ENCODE measurements at regions not wholly inside any gene's neighbourhood (a gene's known extent, or its start where the extent isn't known, plus 50 kb on each side); places are given as distances from the start of the nearest gene placed in this dataset.

GRCh38 chr2:65782186-65782585, 349.8 kb upstream of the SPRED2 start:
- intact Hi-C loops (cut with micrococcal nuclease), result no loop called here

GRCh38 chr2:65781756-65782155, 349.4 kb upstream of the SPRED2 start:
- Mint-ChIP-seq H3K9me3 (peaks cover 0 to 8% (median 0%) of the 10 kb centered on the region in 7 donors), H3K27me3 (ENCODE audit: low read depth in 3 of 3) (peaks cover 2 to 3% (median 2%) of the 10 kb centered on the region in 3 donors), H3K4me1 (no peaks in the 10 kb centered on the region), H3K4me3 (no peak overlapping the region), H3K36me3 (no peaks in the 10 kb centered on the region), H3K27ac (no peak overlapping the region)
- no peaks in the 10 kb centered on the region for H4K20me1 ChIP-seq (ENCODE audit: insufficient read depth, low read length)
- H3K9ac ChIP-seq (ENCODE audit: insufficient read depth, low read length, poor library complexity, severe bottlenecking), result no peak overlapping the region
- H3K4me2 ChIP-seq (replicated peaks; ENCODE audit: extremely low read depth, low read length, poor library complexity, severe bottlenecking), result no peak overlapping the region
- no peaks in the 10 kb centered on the region for H3K36me3 ChIP-seq (replicated peaks in 1 of 2; ENCODE audit: control insufficient read depth in 1 of 2, insufficient read depth in 2 of 2, low read length in 2 of 2)
- H3K27ac ChIP-seq (ENCODE audit: low read depth in 1 of 2, low read length in 2 of 2), result no peak overlapping the region
- intact Hi-C loops (cut with micrococcal nuclease), result no loop called here
- H3K4me3 ChIP-seq (replicated peaks in 1 of 3; ENCODE audit: low read depth in 2 of 3, low read length in 3 of 3), result no peak overlapping the region
- H3K4me1 ChIP-seq (ENCODE audit: control insufficient read depth in 1 of 2, insufficient read depth in 2 of 2, low read length in 2 of 2), result no peaks in the 10 kb centered on the region
- no peaks in the 10 kb centered on the region for H3K79me2 ChIP-seq (ENCODE audit: insufficient read depth, low read length)
- no peak for TF ChIP-seq CTCF (IDR thresholded peaks at IDR 0.05)
- H2AFZ ChIP-seq (ENCODE audit: insufficient read depth, low read depth, low read length, poor library complexity, severe bottlenecking), result no peak overlapping the region
- no peaks in the 10 kb centered on the region for H3K27me3 ChIP-seq (ENCODE audit: control insufficient read depth in 2 of 2, insufficient read depth in 2 of 2, low read length in 2 of 2)
- no peaks in the 10 kb centered on the region for H3K9me3 ChIP-seq (replicated peaks in 1 of 2; ENCODE audit: control insufficient read depth in 1 of 2, insufficient read depth in 1 of 2, low read length in 2 of 2)
- DNase-seq, result no peak

More at GRCh38 chr2:65782186-65782585, 349.8 kb upstream of the SPRED2 start:
- DNase-seq, result no peak
- Histone ChIP-seq H3K36me3 (replicated peaks in 1 of 2; ENCODE audit: control insufficient read depth in 1 of 2, insufficient read depth in 2 of 2, low read length in 2 of 2) (no peaks in the 10 kb centered on the region), H3K4me2 (replicated peaks; ENCODE audit: extremely low read depth, low read length, poor library complexity, severe bottlenecking) (no peak overlapping the region), H3K27me3 (ENCODE audit: control insufficient read depth in 2 of 2, insufficient read depth in 2 of 2, low read length in 2 of 2) (no peaks in the 10 kb centered on the region), H3K4me3 (replicated peaks in 1 of 3; ENCODE audit: low read depth in 2 of 3, low read length in 3 of 3) (no peak overlapping the region), H4K20me1 (ENCODE audit: insufficient read depth, low read length) (no peaks in the 10 kb centered on the region), H3K27ac (ENCODE audit: low read depth in 1 of 2, low read length in 2 of 2) (no peak overlapping the region), H3K9me3 (replicated peaks in 1 of 2; ENCODE audit: control insufficient read depth in 1 of 2, insufficient read depth in 1 of 2, low read length in 2 of 2) (no peaks in the 10 kb centered on the region), H3K4me1 (ENCODE audit: control insufficient read depth in 1 of 2, insufficient read depth in 2 of 2, low read length in 2 of 2) (no peaks in the 10 kb centered on the region), H3K79me2 (ENCODE audit: insufficient read depth, low read length) (no peaks in the 10 kb centered on the region), H2AFZ (ENCODE audit: insufficient read depth, low read depth, low read length, poor library complexity, severe bottlenecking) (no peak overlapping the region), H3K9ac (ENCODE audit: insufficient read depth, low read length, poor library complexity, severe bottlenecking) (no peak overlapping the region)
- no peak for TF ChIP-seq CTCF (IDR thresholded peaks at IDR 0.05)
- Mint-ChIP-seq H3K27ac (no peak overlapping the region), H3K4me1 (no peaks in the 10 kb centered on the region), H3K9me3 (peaks cover 0 to 8% (median 0%) of the 10 kb centered on the region in 7 donors), H3K27me3 (ENCODE audit: low read depth in 3 of 3) (peaks cover 2 to 3% (median 2%) of the 10 kb centered on the region in 3 donors), H3K36me3 (no peaks in the 10 kb centered on the region), H3K4me3 (no peak overlapping the region)
- no CpG with 5 or more reads among the region's 1 CpG for WGBS (ENCODE audit: insufficient coverage)

All from CD14-positive monocyte (primary cell).